ENCODE measurements at regions not wholly inside any gene's neighbourhood (a gene's known extent, or its start where the extent isn't known, plus 50 kb on each side); places are given as distances from the start of the nearest gene placed in this dataset.

GRCh38 chr15:58334803-58335202, 97.0 kb upstream of the LIPC start:
- H3K9me3 Mint-ChIP-seq (ENCODE audit: low read depth, unreplicated experiment), result peaks cover 2% of the 10 kb centered on the region
- intact Hi-C loops (cut with micrococcal nuclease; ENCODE audit: unreplicated experiment), result loop anchor here (5.0 kb wide), 2 partner anchors 63 to 187 kb away; no protein-coding TSS in a partner anchor
- peaks cover 45% of the 10 kb centered on the region for H3K4me1 Mint-ChIP-seq (ENCODE audit: low read depth, unreplicated experiment)
- no peak for TF ChIP-seq CTCF (IDR thresholded peaks at IDR 0.05; ENCODE audit: unreplicated experiment)
- H3K27me3 Mint-ChIP-seq (ENCODE audit: unreplicated experiment), result no peaks in the 10 kb centered on the region
- CTCF ChIA-PET, result no interaction called here
- peaks cover 26% of the 10 kb centered on the region for H3K36me3 Mint-ChIP-seq (ENCODE audit: insufficient read depth, unreplicated experiment)
- DNase-seq, result no peak
- no peak overlapping the region for H3K27ac Mint-ChIP-seq (ENCODE audit: unreplicated experiment)
- no peak overlapping the region for H3K4me3 Mint-ChIP-seq (ENCODE audit: low read depth, unreplicated experiment)
- no TSS peak for BruUV-seq (replicated peaks)

GRCh38 chr15:58336161-58336560, 95.6 kb upstream of the LIPC start:
- peaks cover 2% of the 10 kb centered on the region for H3K9me3 Mint-ChIP-seq (ENCODE audit: low read depth, unreplicated experiment)

GRCh38 chr15:58340176-58340575, 91.6 kb upstream of the LIPC start:
- H3K4me1 Mint-ChIP-seq (ENCODE audit: low read depth, unreplicated experiment), result no peaks in the 10 kb centered on the region
- intact Hi-C loops (cut with micrococcal nuclease; ENCODE audit: unreplicated experiment), result no loop called here
- no peak for TF ChIP-seq CTCF (IDR thresholded peaks at IDR 0.05; ENCODE audit: unreplicated experiment)
- no peak for DNase-seq
- CTCF ChIA-PET, result interaction anchor here (0.6 kb wide), 1 partner anchor 1008 kb away, joined by 3 read pairs; no protein-coding TSS in a partner anchor
- H3K9me3 Mint-ChIP-seq (ENCODE audit: low read depth, unreplicated experiment), result no peaks in the 10 kb centered on the region
- BruUV-seq (replicated peaks), result no TSS peak
- H3K27me3 Mint-ChIP-seq (ENCODE audit: unreplicated experiment), result no peaks in the 10 kb centered on the region
- H3K36me3 Mint-ChIP-seq (ENCODE audit: insufficient read depth, unreplicated experiment), result no peaks in the 10 kb centered on the region
- no peak overlapping the region for H3K4me3 Mint-ChIP-seq (ENCODE audit: low read depth, unreplicated experiment)
- no peak overlapping the region for H3K27ac Mint-ChIP-seq (ENCODE audit: unreplicated experiment)

More at GRCh38 chr15:58336161-58336560, 95.6 kb upstream of the LIPC start:
- DNase-seq, result no peak
- Mint-ChIP-seq H3K27ac (ENCODE audit: unreplicated experiment) (peak overlapping the region; percentile 25), H3K4me1 (ENCODE audit: low read depth, unreplicated experiment) (peaks cover 32% of the 10 kb centered on the region), H3K27me3 (ENCODE audit: unreplicated experiment) (no peaks in the 10 kb centered on the region), H3K36me3 (ENCODE audit: insufficient read depth, unreplicated experiment) (peaks cover 21% of the 10 kb centered on the region), H3K4me3 (ENCODE audit: low read depth, unreplicated experiment) (no peak overlapping the region)
- TF ChIP-seq CTCF (IDR thresholded peaks at IDR 0.05; ENCODE audit: unreplicated experiment), result no peak
- CTCF ChIA-PET, result interaction anchor here (0.6 kb wide), 1 partner anchor 458 kb away, joined by 3 read pairs; no protein-coding TSS in a partner anchor
- no TSS peak for BruUV-seq (replicated peaks)
- intact Hi-C loops (cut with micrococcal nuclease; ENCODE audit: unreplicated experiment), result no loop called here

- no peaks in the 10 kb centered on the region for H3K4me1 Mint-ChIP-seq (ENCODE audit: low read depth, unreplicated experiment)
- TF ChIP-seq CTCF (IDR thresholded peaks at IDR 0.05; ENCODE audit: unreplicated experiment), result no peak
- intact Hi-C loops (cut with micrococcal nuclease; ENCODE audit: unreplicated experiment), result no loop called here
- H3K27me3 Mint-ChIP-seq (ENCODE audit: unreplicated experiment), result no peaks in the 10 kb centered on the region
- no peaks in the 10 kb centered on the region for H3K9me3 Mint-ChIP-seq (ENCODE audit: low read depth, unreplicated experiment)
- DNase-seq, result no peak
- H3K36me3 Mint-ChIP-seq (ENCODE audit: insufficient read depth, unreplicated experiment), result no peaks in the 10 kb centered on the region
- no peak overlapping the region for H3K27ac Mint-ChIP-seq (ENCODE audit: unreplicated experiment)
- no peak overlapping the region for H3K4me3 Mint-ChIP-seq (ENCODE audit: low read depth, unreplicated experiment)
- no TSS peak for BruUV-seq (replicated peaks)
- CTCF ChIA-PET, result no interaction called here
These were observed 89.3 kb upstream of the LIPC start for GRCh38 chr15:58342508-58342907.
